ENCODE measurements at regions not wholly inside any gene's neighbourhood (a gene's known extent, or its start where the extent isn't known, plus 50 kb on each side); places are given as distances from the start of the nearest gene placed in this dataset.
"Not testable (repeated sequence)": the region's sequence is repeated elsewhere in the genome, so short reads cannot be mapped to it uniquely, and the experiment has no call there.

DNA sequence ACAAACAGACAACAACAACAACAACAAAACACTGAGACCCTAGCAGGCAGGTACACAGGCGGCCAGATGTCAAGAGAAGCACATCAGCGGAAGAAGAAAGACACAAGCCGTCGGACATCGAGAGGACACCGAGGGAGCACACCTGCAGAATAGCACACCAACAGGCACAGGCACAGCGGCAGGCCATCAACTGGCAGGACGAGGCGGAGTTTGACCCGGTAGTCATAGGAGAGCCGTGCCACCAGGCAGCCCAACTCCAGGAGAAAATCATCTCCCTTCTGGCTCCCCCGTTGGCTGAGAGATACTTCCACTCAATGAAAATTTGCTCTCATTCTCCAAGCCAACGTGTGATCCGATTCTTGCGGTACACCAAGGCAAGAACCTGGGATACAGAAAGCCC is 352.1 kb upstream of the IZUMO3 start:
- no peak overlapping the region for H3K27ac Mint-ChIP-seq
- CTCF ChIA-PET: no interaction called here
- H3K4me3 Mint-ChIP-seq: no peak overlapping the region
- peaks cover 30% of the 10 kb centered on the region for H3K9me3 Mint-ChIP-seq
- intact Hi-C loops (cut with micrococcal nuclease): no loop called here
- no peaks in the 10 kb centered on the region for H3K36me3 Mint-ChIP-seq (ENCODE audit: low read depth)
- H3K27me3 Mint-ChIP-seq: no peaks in the 10 kb centered on the region
- ATAC-seq: no peak
- TF ChIP-seq, protein P1, sequence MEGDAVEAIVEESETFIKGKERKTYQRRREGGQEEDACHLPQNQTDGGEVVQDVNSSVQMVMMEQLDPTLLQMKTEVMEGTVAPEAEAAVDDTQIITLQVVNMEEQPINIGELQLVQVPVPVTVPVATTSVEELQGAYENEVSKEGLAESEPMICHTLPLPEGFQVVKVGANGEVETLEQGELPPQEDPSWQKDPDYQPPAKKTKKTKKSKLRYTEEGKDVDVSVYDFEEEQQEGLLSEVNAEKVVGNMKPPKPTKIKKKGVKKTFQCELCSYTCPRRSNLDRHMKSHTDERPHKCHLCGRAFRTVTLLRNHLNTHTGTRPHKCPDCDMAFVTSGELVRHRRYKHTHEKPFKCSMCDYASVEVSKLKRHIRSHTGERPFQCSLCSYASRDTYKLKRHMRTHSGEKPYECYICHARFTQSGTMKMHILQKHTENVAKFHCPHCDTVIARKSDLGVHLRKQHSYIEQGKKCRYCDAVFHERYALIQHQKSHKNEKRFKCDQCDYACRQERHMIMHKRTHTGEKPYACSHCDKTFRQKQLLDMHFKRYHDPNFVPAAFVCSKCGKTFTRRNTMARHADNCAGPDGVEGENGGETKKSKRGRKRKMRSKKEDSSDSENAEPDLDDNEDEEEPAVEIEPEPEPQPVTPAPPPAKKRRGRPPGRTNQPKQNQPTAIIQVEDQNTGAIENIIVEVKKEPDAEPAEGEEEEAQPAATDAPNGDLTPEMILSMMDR (IDR thresholded peaks at IDR 0.05): no peak
- POLR2A ChIA-PET: no interaction called here
- H3K4me1 Mint-ChIP-seq (ENCODE audit: low read depth): no peaks in the 10 kb centered on the region
- no peak for DNase-seq

DNA sequence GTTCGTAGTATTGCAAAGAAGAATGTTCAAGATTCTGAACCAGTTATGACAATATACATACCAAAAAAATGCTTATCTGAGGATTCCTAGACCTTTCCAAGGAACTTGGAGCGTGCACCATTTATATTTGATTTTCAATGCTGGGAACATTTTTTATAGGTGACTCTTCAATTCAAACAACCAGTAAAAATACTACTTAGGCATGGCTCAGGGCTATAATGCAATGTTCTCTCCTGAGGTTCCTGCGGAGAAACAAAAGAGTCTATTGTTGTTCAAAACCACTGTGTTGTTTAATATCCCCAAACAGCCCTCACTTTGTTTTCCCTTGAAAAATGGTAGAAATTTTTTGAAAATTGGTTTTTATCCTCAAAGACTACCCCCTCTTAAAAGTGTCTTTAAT is 335.7 kb upstream of the IZUMO3 start:
- DNase-seq: no peak
- TF ChIP-seq, protein P1 (IDR thresholded peaks at IDR 0.05): no peak
- H3K4me1 Mint-ChIP-seq (ENCODE audit: low read depth): no peaks in the 10 kb centered on the region
- H3K27me3 Mint-ChIP-seq: no peaks in the 10 kb centered on the region
- CTCF ChIA-PET: no interaction called here
- no peaks in the 10 kb centered on the region for H3K36me3 Mint-ChIP-seq (ENCODE audit: low read depth)
- intact Hi-C loops (cut with micrococcal nuclease): no loop called here
- POLR2A ChIA-PET: no interaction called here
- peaks cover 12% of the 10 kb centered on the region for H3K9me3 Mint-ChIP-seq
- no peak overlapping the region for H3K4me3 Mint-ChIP-seq
- no peak overlapping the region for H3K27ac Mint-ChIP-seq
- no peak for ATAC-seq

DNA sequence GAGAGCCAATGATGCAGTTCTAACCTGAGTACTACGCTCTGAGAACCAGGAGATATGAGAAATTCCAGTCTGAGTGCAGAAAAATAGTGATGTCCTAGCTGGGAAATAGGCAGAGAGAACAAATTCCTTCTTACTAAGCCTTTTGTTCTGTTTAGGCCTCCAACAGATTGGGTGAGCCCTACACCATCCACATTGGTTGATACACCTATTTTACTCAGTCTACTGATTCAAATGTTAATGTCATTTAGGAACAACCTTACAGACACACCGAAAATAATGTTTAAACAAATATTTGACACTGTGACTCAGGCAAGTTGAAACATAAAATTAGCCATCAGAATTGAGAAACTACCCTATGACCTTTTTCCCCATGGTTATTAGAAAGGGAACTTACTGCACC is 333.9 kb upstream of the IZUMO3 start:
- peaks cover 8% of the 10 kb centered on the region for H3K9me3 Mint-ChIP-seq
- no peak overlapping the region for H3K4me3 Mint-ChIP-seq
- intact Hi-C loops (cut with micrococcal nuclease): loop anchor here (10.0 kb wide), 1 partner anchor 345 kb away; no protein-coding TSS in a partner anchor
- POLR2A ChIA-PET: no interaction called here
- no peaks in the 10 kb centered on the region for H3K4me1 Mint-ChIP-seq (ENCODE audit: low read depth)
- no peaks in the 10 kb centered on the region for H3K27me3 Mint-ChIP-seq
- no peak for DNase-seq
- CTCF ChIA-PET: no interaction called here
- no peak for ATAC-seq
- H3K27ac Mint-ChIP-seq: no peak overlapping the region
- H3K36me3 Mint-ChIP-seq (ENCODE audit: low read depth): no peaks in the 10 kb centered on the region
- TF ChIP-seq, protein P1 (IDR thresholded peaks at IDR 0.05): no peak

DNA sequence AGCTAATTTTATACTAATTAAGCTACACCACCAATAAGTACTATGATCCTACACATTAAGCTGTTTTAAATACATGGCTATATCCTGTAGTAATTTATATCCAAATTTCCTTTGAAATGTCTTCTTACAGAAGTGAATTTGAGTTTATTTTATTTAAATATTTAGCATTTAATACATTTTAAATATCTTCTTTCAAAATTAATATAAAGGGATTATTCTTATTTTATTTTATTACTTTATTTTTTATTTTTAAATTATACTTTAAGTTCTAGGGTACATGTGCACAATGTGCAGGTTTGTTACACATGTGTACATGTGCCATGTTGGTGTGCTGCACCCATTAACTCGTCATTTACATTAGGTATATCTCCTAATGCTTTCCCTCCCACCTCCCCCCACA is 310.9 kb upstream of the IZUMO3 start:
- H3K4me1 Mint-ChIP-seq (ENCODE audit: low read depth); POLR2A ChIA-PET; H3K27ac Mint-ChIP-seq; H3K4me3 Mint-ChIP-seq; ATAC-seq; intact Hi-C loops (cut with micrococcal nuclease); H3K27me3 Mint-ChIP-seq; DNase-seq; H3K36me3 Mint-ChIP-seq (ENCODE audit: low read depth): not testable (repeated sequence)
- CTCF ChIA-PET: interaction anchor here (0.8 kb wide), 1 partner anchor 24 kb away, joined by 3 read pairs; no protein-coding TSS in a partner anchor
- H3K9me3 Mint-ChIP-seq: peaks cover 16% of the 10 kb centered on the region

DNA sequence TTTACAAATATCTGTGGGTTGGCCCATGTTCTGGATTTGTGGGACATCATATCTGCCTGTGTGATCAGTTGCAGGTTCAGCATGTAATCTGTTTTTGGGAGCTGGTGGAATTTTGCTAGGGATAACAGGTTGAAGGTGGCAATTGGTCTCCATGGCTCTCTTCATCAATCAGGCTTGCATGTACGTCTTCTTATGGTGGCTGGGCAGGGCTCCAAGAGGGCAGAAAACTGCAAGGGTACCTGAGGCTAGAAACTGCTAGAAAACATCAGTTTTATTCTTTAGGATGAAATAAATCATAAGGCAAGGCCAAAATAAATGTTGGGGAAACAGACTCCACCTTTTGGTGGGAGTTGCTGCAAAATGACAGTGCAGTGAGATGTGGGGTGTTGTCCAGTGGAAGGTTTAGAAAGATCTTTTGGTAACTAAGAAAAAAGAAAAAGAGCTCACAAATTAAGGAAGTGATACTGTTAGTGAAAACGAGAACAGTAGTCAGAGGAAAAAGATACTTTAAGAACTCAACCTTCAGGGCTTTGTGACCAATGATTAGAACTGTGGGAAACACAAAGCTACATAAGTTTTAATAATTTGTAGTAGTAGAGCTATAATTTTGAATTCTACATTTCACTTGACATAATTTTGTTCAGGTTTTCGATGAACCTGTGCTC is 300.7 kb upstream of the IZUMO3 start:
- CTCF ChIA-PET: no interaction called here
- POLR2A ChIA-PET: no interaction called here
- intact Hi-C loops (cut with micrococcal nuclease): loop anchor here (10.0 kb wide), 1 partner anchor 752 kb away; no protein-coding TSS in a partner anchor
- no peak for ATAC-seq
- Mint-ChIP-seq H3K9me3 (peaks cover 16% of the 10 kb centered on the region), H3K4me3 (no peak overlapping the region), H3K27ac (no peak overlapping the region), H3K4me1 (ENCODE audit: low read depth) (no peaks in the 10 kb centered on the region), H3K36me3 (ENCODE audit: low read depth) (no peaks in the 10 kb centered on the region), H3K27me3 (no peaks in the 10 kb centered on the region)
- DNase-seq: no peak
- TF ChIP-seq, protein P1 (IDR thresholded peaks at IDR 0.05): no peak

Measured in activated CD8-positive, alpha-beta T cell treated with anti-CD3 and anti-CD28 coated beads for 36 hours (primary cell).